Gastroesophageal sphincter (tissue), 4 donors: ENCODE measurements at regions not wholly inside any gene's neighbourhood (a gene's known extent, or its start where the extent isn't known, plus 50 kb on each side); places are given as distances from the start of the nearest gene placed in this dataset.
"Not testable (repeated sequence)": the region's sequence is repeated elsewhere in the genome, so short reads cannot be mapped to it uniquely, and the experiment has no call there.

ENCODE experiments used
- ATAC-seq: fragments of 150-250 bp; one replicate; pipeline ENCODE4 v1.9.1; 2016; ENCODE audit warnings: mild to moderate bottlenecking, moderate library complexity
- H3K27ac ChIP-seq, 4 donors: fragments of 200-600 bp; sonication (generic) in 3 of 4; 1 replicate in 3 of 4; 2 replicates in 1 of 4; pipeline ENCODE4 v1.5.1; 2016 to 2019
- H3K27me3 ChIP-seq: fragments of 200-600 bp; sonication (generic); one replicate; pipeline ENCODE4 v1.5.1; 2019
- H3K36me3 ChIP-seq, 2 donors: fragments of 200-600 bp; sonication (generic); one replicate each; pipeline ENCODE4 v1.5.1; 2019; ENCODE audit warnings: control low read depth in 1 of 2
- H3K4me1 ChIP-seq, 3 donors: fragments of 200-600 bp; sonication (generic); 1 replicate in 2 of 3; 2 replicates in 1 of 3; pipeline ENCODE4 v1.5.1; 2016 to 2019; ENCODE audit warnings: control low read depth in 2 of 3
- H3K4me3 ChIP-seq, 2 donors: fragments of 200-600 bp; sonication (generic); one replicate each; pipeline ENCODE4 v1.5.1; 2019; ENCODE audit warnings: mild to moderate bottlenecking in 1 of 2, moderate library complexity in 1 of 2
- H3K9me3 ChIP-seq, 3 donors: fragments of 200-600 bp; sonication (generic); one replicate each; pipeline ENCODE4 v1.5.1; 2017 to 2019; ENCODE audit warnings: control low read depth in 2 of 3
- CTCF ChIP-seq, 4 experiments: fragments of 200-600 bp in 2 of 4; fragments of 450-650 bp in 2 of 4; sonication (generic) in 1 of 4; IDR thresholded peaks; one replicate each; pipeline ENCODE4 v1.5.1; 2017 to 2019; ENCODE audit warnings: antibody characterized with exemption in 4 of 4, mild to moderate bottlenecking in 2 of 4, moderate library complexity in 2 of 4
- EP300 ChIP-seq: sonication (generic); formaldehyde crosslinking; IDR thresholded peaks from one replicate; pipeline ENCODE4 v1.6.1; 2017; ENCODE audit warnings: antibody characterized with exemption, mild to moderate bottlenecking
- POLR2A ChIP-seq, 2 donors: fragments of 450-650 bp; IDR thresholded peaks; one replicate each; pipeline ENCODE4 v1.6.1; 2017; ENCODE audit warnings: antibody characterized with exemption in 2 of 2, mild to moderate bottlenecking in 2 of 2, moderate library complexity in 1 of 2
- POLR2AphosphoS5 ChIP-seq: sonication (generic); formaldehyde crosslinking; IDR thresholded peaks from one replicate; pipeline ENCODE4 v1.6.1; 2017; ENCODE audit warnings: antibody characterized with exemption
- WGBS, 2 donors: methylation state at CpG; one replicate each; pipeline ENCODE4 v1.1.5; 2018; ENCODE audit warnings: low coverage in 1 of 2; 5-methylcytosine and 5-hydroxymethylcytosine counted together

- WGBS, 2 donors, result 90% methylated on average over 2 of the region's 24 CpGs; no CpG with 5 or more reads in 1 of the 2 donors
- not testable (repeated sequence) for ATAC-seq, H3K36me3 ChIP-seq, H3K4me1 ChIP-seq, H3K27ac ChIP-seq, H3K4me3 ChIP-seq, H3K9me3 ChIP-seq
- peaks cover 64% of the 10 kb centered on the region for H3K27me3 ChIP-seq
Observed at GRCh38 chr2:131833367-131834202, 305.9 kb downstream of the CCDC74A start.

GRCh38 chr2:131834203-131835020, 306.7 kb downstream of the CCDC74A start:
- H3K27me3 ChIP-seq, result peaks cover 56% of the 10 kb centered on the region
- WGBS, 2 donors, result no CpG with 5 or more reads among the region's 31 CpGs
- H3K4me1 ChIP-seq, H3K9me3 ChIP-seq, H3K27ac ChIP-seq, H3K36me3 ChIP-seq, ATAC-seq, H3K4me3 ChIP-seq: not testable (repeated sequence)

GRCh38 chr2:131835022-131835421, 307.3 kb downstream of the CCDC74A start:
- 75% methylated on average over 2 of the region's 9 CpGs; no CpG with 5 or more reads in 1 of the 2 donors for WGBS, 2 donors
- H3K27ac ChIP-seq, H3K4me1 ChIP-seq, H3K9me3 ChIP-seq, ATAC-seq, H3K36me3 ChIP-seq, H3K4me3 ChIP-seq: not testable (repeated sequence)
- H3K27me3 ChIP-seq, result peaks cover 50% of the 10 kb centered on the region

- H3K4me1 ChIP-seq, result no peaks in the 10 kb centered on the region
- no CpG with 5 or more reads among the region's 24 CpGs for WGBS, 2 donors
- H3K27ac ChIP-seq, result no peak overlapping the region
- TF ChIP-seq CTCF (IDR thresholded peaks at IDR 0.05) (no peak), EP300 (no peak), POLR2A (IDR thresholded peaks at IDR 0.05) (no peak), POLR2AphosphoS5 (no peak)
- no peaks in the 10 kb centered on the region for H3K36me3 ChIP-seq
- H3K4me3 ChIP-seq, result no peak overlapping the region
- no peak for ATAC-seq
- peaks cover 44% of the 10 kb centered on the region for H3K27me3 ChIP-seq
- H3K9me3 ChIP-seq, result no peaks in the 10 kb centered on the region
Observed at GRCh38 chr2:131835621-131836091, 308.0 kb downstream of the CCDC74A start.

GRCh38 chr2:131836116-131836515, 308.4 kb downstream of the CCDC74A start:
- H3K27ac ChIP-seq, H3K4me1 ChIP-seq, H3K9me3 ChIP-seq, H3K36me3 ChIP-seq, H3K4me3 ChIP-seq, ATAC-seq: not testable (repeated sequence)
- peaks cover 39% of the 10 kb centered on the region for H3K27me3 ChIP-seq
- 70% methylated on average over 2 of the region's 11 CpGs; no CpG with 5 or more reads in 1 of the 2 donors for WGBS, 2 donors

- not testable (repeated sequence) for H3K27ac ChIP-seq, ATAC-seq, H3K4me1 ChIP-seq, H3K36me3 ChIP-seq, H3K9me3 ChIP-seq, H3K27me3 ChIP-seq, H3K4me3 ChIP-seq
- 47 to 53% methylated on average over 2 of the region's 2 CpGs for WGBS, 2 donors
Observed at GRCh38 chr2:131844044-131844443, 316.4 kb downstream of the CCDC74A start.

GRCh38 chr2:131856202-131856601, 305.6 kb downstream of the ANKRD30BL start:
- WGBS, 2 donors, result 0 to 20% methylated on average over 1 of the region's 1 CpG
- not testable (repeated sequence) for H3K36me3 ChIP-seq, H3K4me1 ChIP-seq, ATAC-seq, H3K9me3 ChIP-seq, H3K27ac ChIP-seq, H3K4me3 ChIP-seq, H3K27me3 ChIP-seq

- 2 to 6% methylated on average over 3 of the region's 3 CpGs for WGBS, 2 donors
- not testable (repeated sequence) for H3K4me3 ChIP-seq, H3K27ac ChIP-seq, ATAC-seq, H3K36me3 ChIP-seq, H3K9me3 ChIP-seq, H3K27me3 ChIP-seq, H3K4me1 ChIP-seq
- peak in 1 of 4 experiments; percentile 41 for TF ChIP-seq CTCF (IDR thresholded peaks at IDR 0.05)
Observed at GRCh38 chr2:131858197-131858596, 303.6 kb downstream of the ANKRD30BL start.
